Nephron (organoid): ENCODE measurements at regions not wholly inside any gene's neighbourhood (a gene's known extent, or its start where the extent isn't known, plus 50 kb on each side); places are given as distances from the start of the nearest gene placed in this dataset.

ENCODE experiments used
- H3K27ac Mint-ChIP-seq, 3 experiments: 2 replicates each; pipeline ENCODE4 v1.8.0; 2020; ENCODE audit warnings: mixed read lengths in 3 of 3, mild to moderate bottlenecking in 2 of 3, moderate library complexity in 1 of 3
- H3K27me3 Mint-ChIP-seq: 2 replicates; pipeline ENCODE4 v1.8.0; 2021; ENCODE audit warnings: low read depth, mild to moderate bottlenecking, moderate library complexity, mixed read lengths
- H3K36me3 Mint-ChIP-seq: 2 replicates; pipeline ENCODE4 v1.8.0; 2020; ENCODE audit warnings: low read depth, mixed read lengths
- H3K4me1 Mint-ChIP-seq: 2 replicates; pipeline ENCODE4 v1.8.0; 2020; ENCODE audit warnings: mixed read lengths
- H3K4me3 Mint-ChIP-seq, 3 experiments: 2 replicates each; pipeline ENCODE4 v1.8.0; 2020; ENCODE audit warnings: mild to moderate bottlenecking in 3 of 3, mixed read lengths in 3 of 3, moderate library complexity in 2 of 3
- H3K9me3 Mint-ChIP-seq: 2 replicates; pipeline ENCODE4 v1.8.0; 2020; ENCODE audit warnings: mixed read lengths
- CTCF ChIP-seq, 3 experiments: fragments of 200-600 bp; sonication (generic); IDR thresholded peaks; one replicate each; pipeline ENCODE4 v1.5.0; 2021; ENCODE audit warnings: antibody characterized with exemption in 3 of 3; ENCODE audit not compliant: unreplicated experiment in 3 of 3

DNA sequence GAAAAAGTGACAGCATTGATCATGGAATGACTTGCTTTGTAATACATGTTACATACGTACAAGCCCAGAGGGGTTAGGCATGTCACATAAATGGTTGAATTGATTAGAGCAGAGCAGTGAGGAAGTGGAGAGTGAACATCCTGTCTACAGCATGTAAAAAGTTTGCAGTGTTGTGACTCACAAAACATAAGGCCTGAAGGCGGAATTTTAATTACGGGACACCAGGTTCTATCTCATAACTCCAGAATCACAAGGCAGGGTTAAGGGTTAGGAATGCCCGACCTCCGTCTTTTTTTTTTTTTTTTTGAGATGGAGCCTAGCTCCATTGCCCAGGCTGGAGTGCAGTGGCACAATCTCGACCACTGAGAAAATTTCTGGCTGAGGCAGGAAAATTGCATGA lies 83.9 kb downstream of the MUC16 start:
- no peak for TF ChIP-seq CTCF (IDR thresholded peaks at IDR 0.05; ENCODE audit: unreplicated experiment in 3 of 3)
- Mint-ChIP-seq H3K4me3 (no peak overlapping the region), H3K27me3 (peaks cover 10% of the 10 kb centered on the region), H3K4me1 (no peaks in the 10 kb centered on the region), H3K9me3 (peaks cover 51% of the 10 kb centered on the region), H3K36me3 (peaks cover 3% of the 10 kb centered on the region), H3K27ac (no peak overlapping the region)

DNA sequence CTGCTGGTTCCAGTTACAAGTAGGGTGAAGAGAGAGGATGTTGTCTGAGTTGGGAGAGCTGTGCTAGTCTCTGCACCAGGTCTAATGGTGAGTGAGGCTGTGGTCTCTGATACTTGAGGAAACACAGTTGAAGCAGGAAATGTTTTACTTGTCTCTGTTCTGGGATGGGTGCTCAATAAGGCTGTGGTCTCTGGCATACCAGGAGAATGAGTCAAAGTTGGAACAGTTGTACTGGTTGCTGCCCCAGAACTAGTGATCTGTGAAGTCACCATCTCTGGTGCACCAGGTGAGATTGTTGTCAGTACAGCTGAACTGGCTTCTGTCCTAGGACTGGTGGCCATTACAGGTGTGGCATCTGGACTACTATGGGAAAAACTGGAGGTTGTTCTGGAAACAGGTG lies 74.7 kb downstream of the MUC16 start:
- H3K4me1 Mint-ChIP-seq = no peaks in the 10 kb centered on the region
- H3K36me3 Mint-ChIP-seq = peaks cover 3% of the 10 kb centered on the region
- H3K9me3 Mint-ChIP-seq = peaks cover 58% of the 10 kb centered on the region
- H3K27me3 Mint-ChIP-seq = peaks cover 6% of the 10 kb centered on the region
- no peak for TF ChIP-seq CTCF (IDR thresholded peaks at IDR 0.05; ENCODE audit: unreplicated experiment in 3 of 3)
- H3K4me3 Mint-ChIP-seq = no peak overlapping the region
- H3K27ac Mint-ChIP-seq = no peak overlapping the region

- H3K4me3 Mint-ChIP-seq = no peak overlapping the region
- no peaks in the 10 kb centered on the region for H3K4me1 Mint-ChIP-seq
- H3K27ac Mint-ChIP-seq = no peak overlapping the region
- peaks cover 48% of the 10 kb centered on the region for H3K9me3 Mint-ChIP-seq
- no peaks in the 10 kb centered on the region for H3K27me3 Mint-ChIP-seq
- no peaks in the 10 kb centered on the region for H3K36me3 Mint-ChIP-seq
- TF ChIP-seq CTCF (IDR thresholded peaks at IDR 0.05; ENCODE audit: unreplicated experiment in 3 of 3) = no peak
These were observed 71.6 kb downstream of the MUC16 start for GRCh38 chr19:8938576-8938975.
